Kidney (tissue), 13 donors: ENCODE measurements at regions not wholly inside any gene's neighbourhood (a gene's known extent, or its start where the extent isn't known, plus 50 kb on each side); places are given as distances from the start of the nearest gene placed in this dataset.

Source experiments
- DNase-seq, 5 donors: peaks; one replicate each; pipeline ENCODE4 v3.0.0-alpha.2; 2013 to 2020
- FAIRE-seq: peaks from 2 replicates; lab custom pipeline; 2012; peaks lifted over from hg19 to GRCh38; lab: Jason Lieb, UNC
- H3K27ac ChIP-seq, 2 donors: one replicate each; pipeline ENCODE4 v1.7.0; 2013; ENCODE audit warnings: low read depth in 2 of 2, low read length in 2 of 2, inconsistent platforms in 1 of 2
- H3K27me3 ChIP-seq: one replicate; pipeline ENCODE4 v1.7.1; 2013; ENCODE audit warnings: low read length, inconsistent platforms; ENCODE audit not compliant: control insufficient read depth, insufficient read depth
- H3K36me3 ChIP-seq, 3 donors: one replicate each; pipeline versions ENCODE4 v1.7.0 to v1.7.1; 2013; ENCODE audit warnings: low read length in 3 of 3, control low read depth in 1 of 3, inconsistent platforms in 1 of 3; ENCODE audit not compliant: insufficient read depth in 3 of 3, control insufficient read depth in 2 of 3
- H3K4me1 ChIP-seq, 3 donors: one replicate each; pipeline versions ENCODE4 v1.7.0 to v1.7.1; 2013; ENCODE audit warnings: low read length in 3 of 3, inconsistent platforms in 1 of 3, low read depth in 1 of 3; ENCODE audit not compliant: control insufficient read depth in 2 of 3, insufficient read depth in 2 of 3
- H3K4me3 ChIP-seq, 3 donors: one replicate each; pipeline versions ENCODE4 v1.7.0 to v1.8.1; 2013; ENCODE audit warnings: low read length in 3 of 3, control low read depth in 1 of 3, inconsistent platforms in 1 of 3
- H3K9ac ChIP-seq, 3 donors: one replicate each; pipeline versions ENCODE4 v1.7.0 to v1.7.1; 2013; ENCODE audit warnings: low read length in 3 of 3, control low read depth in 1 of 3, inconsistent platforms in 1 of 3
- H3K9me3 ChIP-seq, 3 donors: one replicate each; pipeline versions ENCODE4 v1.7.0 to v1.7.1; 2013; ENCODE audit warnings: low read length in 3 of 3, control low read depth in 1 of 3, inconsistent platforms in 1 of 3; ENCODE audit not compliant: control insufficient read depth in 2 of 3, insufficient read depth in 1 of 3
- intact Hi-C: fragments of 100-400 bp; cut with DNase I; formaldehyde crosslinking; loops from one replicate; pipeline ENCODE4 v1.11.1; 2022
- TF ChIP-seq, protein P1 (sequence below): IDR thresholded peaks from 3 replicates; pipeline ENCODE4 v1.5.1; 2012; ENCODE audit warnings: mild to moderate bottlenecking, moderate library complexity, borderline replicate concordance; ENCODE audit not compliant: insufficient read depth; ENCODE audit errors: extremely low read depth
- donor health status: control.
- donor health status: control.
- donor health status: control.
- donor health status: control.
- donor health status: control.
- donor health status: DM: yes; HTN: yes; CAD: no.
- donor health status: Normal renal cell carcinoma (clear cell type).

DNA sequence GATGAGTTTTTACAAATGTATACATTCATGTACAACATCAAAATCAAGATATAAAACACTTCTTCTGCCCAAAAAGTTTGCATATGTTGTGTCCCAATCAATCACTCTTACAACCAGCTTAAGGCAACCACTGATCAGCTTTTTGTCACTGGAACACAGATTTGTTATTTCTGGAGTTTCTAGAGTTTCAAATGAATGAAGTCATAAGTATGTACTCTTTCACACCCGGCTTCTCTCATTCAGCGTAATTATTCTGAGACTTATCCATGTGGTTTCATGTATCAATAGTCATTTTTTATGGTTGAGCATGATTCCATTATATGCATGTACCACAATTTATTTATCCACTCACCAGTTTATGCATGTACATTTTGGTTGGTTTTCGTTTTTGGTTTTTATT is 53.0 kb upstream of the CORO2B start:
- no peaks in the 10 kb centered on the region for H3K4me1 ChIP-seq
- H3K9me3 ChIP-seq: no peaks in the 10 kb centered on the region
- no peak overlapping the region for H3K9ac ChIP-seq
- no peak overlapping the region for H3K27ac ChIP-seq
- TF ChIP-seq, protein P1, sequence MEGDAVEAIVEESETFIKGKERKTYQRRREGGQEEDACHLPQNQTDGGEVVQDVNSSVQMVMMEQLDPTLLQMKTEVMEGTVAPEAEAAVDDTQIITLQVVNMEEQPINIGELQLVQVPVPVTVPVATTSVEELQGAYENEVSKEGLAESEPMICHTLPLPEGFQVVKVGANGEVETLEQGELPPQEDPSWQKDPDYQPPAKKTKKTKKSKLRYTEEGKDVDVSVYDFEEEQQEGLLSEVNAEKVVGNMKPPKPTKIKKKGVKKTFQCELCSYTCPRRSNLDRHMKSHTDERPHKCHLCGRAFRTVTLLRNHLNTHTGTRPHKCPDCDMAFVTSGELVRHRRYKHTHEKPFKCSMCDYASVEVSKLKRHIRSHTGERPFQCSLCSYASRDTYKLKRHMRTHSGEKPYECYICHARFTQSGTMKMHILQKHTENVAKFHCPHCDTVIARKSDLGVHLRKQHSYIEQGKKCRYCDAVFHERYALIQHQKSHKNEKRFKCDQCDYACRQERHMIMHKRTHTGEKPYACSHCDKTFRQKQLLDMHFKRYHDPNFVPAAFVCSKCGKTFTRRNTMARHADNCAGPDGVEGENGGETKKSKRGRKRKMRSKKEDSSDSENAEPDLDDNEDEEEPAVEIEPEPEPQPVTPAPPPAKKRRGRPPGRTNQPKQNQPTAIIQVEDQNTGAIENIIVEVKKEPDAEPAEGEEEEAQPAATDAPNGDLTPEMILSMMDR: no peak
- no peak for DNase-seq
- no peak for FAIRE-seq
- no peak overlapping the region for H3K4me3 ChIP-seq
- intact Hi-C loops: no loop called here
- H3K36me3 ChIP-seq: no peaks in the 10 kb centered on the region
- no peaks in the 10 kb centered on the region for H3K27me3 ChIP-seq

DNA sequence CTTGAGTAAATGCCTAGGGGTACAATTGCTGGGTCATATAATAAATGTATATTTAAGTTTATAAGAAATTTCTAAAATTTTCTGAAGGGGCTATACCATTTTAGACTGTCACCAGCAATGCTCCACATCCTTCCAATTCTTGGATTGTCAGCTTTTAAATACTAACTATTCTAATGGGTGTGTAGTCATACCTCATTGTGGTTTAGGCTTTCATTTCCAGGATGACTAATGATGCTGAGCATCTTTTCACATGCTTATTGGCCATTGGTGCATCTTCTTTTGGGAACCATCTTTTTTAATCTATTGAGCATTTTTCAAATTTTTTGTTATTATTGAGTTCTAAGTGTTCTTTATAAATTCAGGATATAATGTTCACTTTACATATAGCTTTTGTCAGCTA is 52.5 kb upstream of the CORO2B start:
- no peaks in the 10 kb centered on the region for H3K4me1 ChIP-seq
- intact Hi-C loops: no loop called here
- no peak overlapping the region for H3K4me3 ChIP-seq
- no peak overlapping the region for H3K9ac ChIP-seq
- H3K9me3 ChIP-seq: no peaks in the 10 kb centered on the region
- DNase-seq (no peak), FAIRE-seq (no peak)
- H3K36me3 ChIP-seq: no peaks in the 10 kb centered on the region
- H3K27ac ChIP-seq: no peak overlapping the region
- no peaks in the 10 kb centered on the region for H3K27me3 ChIP-seq
- TF ChIP-seq, protein P1: no peak

GRCh38 chr15:68526784-68527183 is 52.0 kb upstream of the CORO2B start:
- no peak overlapping the region for H3K27ac ChIP-seq
- H3K27me3 ChIP-seq: no peaks in the 10 kb centered on the region
- H3K4me3 ChIP-seq: no peak overlapping the region
- no peak overlapping the region for H3K9ac ChIP-seq
- TF ChIP-seq, protein P1: no peak
- no peaks in the 10 kb centered on the region for H3K4me1 ChIP-seq
- FAIRE-seq (no peak), DNase-seq (no peak)
- no peaks in the 10 kb centered on the region for H3K36me3 ChIP-seq
- no peaks in the 10 kb centered on the region for H3K9me3 ChIP-seq
- intact Hi-C loops: no loop called here

GRCh38 chr15:68528626-68529290 is 50.0 kb upstream of the CORO2B start:
- TF ChIP-seq, protein P1: no peak
- no peaks in the 10 kb centered on the region for H3K36me3 ChIP-seq
- H3K9me3 ChIP-seq: peaks cover 0 to 8% (median 0%) of the 10 kb centered on the region in 3 donors
- intact Hi-C loops: no loop called here
- H3K27me3 ChIP-seq: no peaks in the 10 kb centered on the region
- no peaks in the 10 kb centered on the region for H3K4me1 ChIP-seq
- no peak overlapping the region for H3K27ac ChIP-seq
- no peak for FAIRE-seq
- H3K9ac ChIP-seq: no peak overlapping the region
- no peak for DNase-seq
- peak overlapping the region in 1 of 3 donors; percentile 23 for H3K4me3 ChIP-seq
